Lung (tissue), 11 donors: ENCODE measurements at regions not wholly inside any gene's neighbourhood (a gene's known extent, or its start where the extent isn't known, plus 50 kb on each side); places are given as distances from the start of the nearest gene placed in this dataset.

ENCODE experiments used
- ATAC-seq: fragments of 200-7000 bp; cut with Tn5 transposase; one replicate; pipeline ENCODE4 v1.9.1; 2020; ENCODE audit warnings: moderate number of reproducible peaks; ENCODE audit not compliant: insufficient read depth, low FRiP score
- DNase-seq, 3 donors: peaks; one replicate each; pipeline ENCODE4 v3.0.0-alpha.2; 2013 to 2017
- H3K27ac ChIP-seq, 2 donors: one replicate each; pipeline ENCODE4 v1.5.1; 2013; ENCODE audit warnings: mild to moderate bottlenecking in 2 of 2, moderate library complexity in 2 of 2, control low read depth in 1 of 2, inconsistent platforms in 1 of 2, low read depth in 1 of 2, low read length in 1 of 2
- H3K27me3 ChIP-seq, 3 donors: one replicate each; pipeline ENCODE4 v1.5.1; 2013; ENCODE audit warnings: low read length in 2 of 3; ENCODE audit not compliant: control insufficient read depth in 3 of 3, insufficient read depth in 3 of 3
- H3K36me3 ChIP-seq, 4 donors: one replicate each; pipeline ENCODE4 v1.5.1; 2013; ENCODE audit warnings: low read length in 4 of 4, mild to moderate bottlenecking in 1 of 4, moderate library complexity in 1 of 4; ENCODE audit not compliant: control insufficient read depth in 4 of 4, insufficient read depth in 4 of 4
- H3K4me1 ChIP-seq, 5 donors: one replicate each; pipeline ENCODE4 v1.5.1; 2013; ENCODE audit warnings: low read length in 5 of 5, mild to moderate bottlenecking in 2 of 5, moderate library complexity in 1 of 5; ENCODE audit not compliant: control insufficient read depth in 5 of 5, insufficient read depth in 5 of 5
- H3K4me3 ChIP-seq: one replicate; pipeline ENCODE4 v1.5.1; 2013; ENCODE audit warnings: mild to moderate bottlenecking, control low read depth, moderate library complexity
- H3K9ac ChIP-seq, 2 donors: one replicate each; pipeline ENCODE4 v1.5.1; 2013; ENCODE audit warnings: low read length in 2 of 2, control low read depth in 1 of 2; ENCODE audit not compliant: insufficient read depth in 1 of 2
- H3K9me3 ChIP-seq, 4 donors: one replicate each; pipeline ENCODE4 v1.5.1; 2013; ENCODE audit warnings: low read length in 3 of 4, mild to moderate bottlenecking in 1 of 4, moderate library complexity in 1 of 4; ENCODE audit not compliant: control insufficient read depth in 4 of 4, insufficient read depth in 3 of 4
- CTCF ChIP-seq: IDR thresholded peaks from 2 replicates; pipeline ENCODE4 v1.5.1; 2012; ENCODE audit warnings: mild to moderate bottlenecking; ENCODE audit errors: control extremely low read depth, extremely low read depth
- WGBS, 2 donors: extraction: QIAGEN DNeasy Blood & Tissue Kit; methylation state at CpG; one replicate each; pipeline ENCODE4 v1.1.7; 2013; 5-methylcytosine and 5-hydroxymethylcytosine counted together
- donor health status: control.
- donor health status: control.
- donor health status: Bipolar disorder and iron deficiency.
- donor health status: healthy.
- donor health status: DM: yes; HTN: yes; CAD: no.

GRCh38 chr1:82844447-82844846 is 1043.7 kb downstream of the ADGRL2 start:
- no peaks in the 10 kb centered on the region for H3K36me3 ChIP-seq
- peaks cover 0 to under 1% (median 0%) of the 10 kb centered on the region in 5 donors for H3K4me1 ChIP-seq
- no peaks in the 10 kb centered on the region for H3K27me3 ChIP-seq
- ATAC-seq (no peak), DNase-seq (no peak)
- H3K4me3 ChIP-seq = no peak overlapping the region
- H3K27ac ChIP-seq = no peak overlapping the region
- no peaks in the 10 kb centered on the region for H3K9me3 ChIP-seq
- no peak for TF ChIP-seq CTCF
- WGBS, 2 donors = 92 to 95% methylated on average over 2 of the region's 2 CpGs
- no peak overlapping the region for H3K9ac ChIP-seq

GRCh38 chr1:82843876-82844275 is 1043.1 kb downstream of the ADGRL2 start:
- peaks cover 0 to 6% (median 0%) of the 10 kb centered on the region in 5 donors for H3K4me1 ChIP-seq
- ATAC-seq (no peak), DNase-seq (no peak)
- H3K9ac ChIP-seq = no peak overlapping the region
- no peaks in the 10 kb centered on the region for H3K27me3 ChIP-seq
- H3K36me3 ChIP-seq = no peaks in the 10 kb centered on the region
- no peak for TF ChIP-seq CTCF
- no peak overlapping the region for H3K4me3 ChIP-seq
- no peaks in the 10 kb centered on the region for H3K9me3 ChIP-seq
- H3K27ac ChIP-seq = no peak overlapping the region
- 96 to 97% methylated on average over 10 of the region's 10 CpGs for WGBS, 2 donors

DNA sequence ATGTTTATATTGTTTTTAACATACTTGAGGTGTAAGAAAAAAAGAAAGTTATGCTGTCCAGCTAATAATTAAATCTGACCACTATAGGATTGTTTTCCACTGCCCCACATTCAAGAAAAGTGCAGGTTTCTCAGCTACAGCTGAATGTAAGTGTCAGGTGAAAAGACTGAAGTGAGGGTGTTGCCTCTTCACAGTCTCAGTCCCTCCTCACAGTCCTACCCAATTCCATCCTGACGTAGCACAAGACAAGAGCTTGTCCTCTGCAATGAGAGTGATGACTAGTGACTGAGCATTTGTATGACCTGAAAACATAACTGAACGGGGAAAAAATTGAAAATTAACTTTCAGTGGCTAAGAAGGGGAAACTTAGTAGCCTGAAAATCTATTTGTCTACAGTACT is 1039.5 kb downstream of the ADGRL2 start:
- 31 to 65% methylated on average over 2 of the region's 2 CpGs for WGBS, 2 donors
- no peak for ATAC-seq
- no peaks in the 10 kb centered on the region for H3K36me3 ChIP-seq
- no peak overlapping the region for H3K27ac ChIP-seq
- no peaks in the 10 kb centered on the region for H3K27me3 ChIP-seq
- no peak for DNase-seq
- TF ChIP-seq CTCF = no peak
- no peak overlapping the region for H3K9ac ChIP-seq
- H3K4me3 ChIP-seq = no peak overlapping the region
- peaks cover 0 to 12% (median 8%) of the 10 kb centered on the region in 5 donors for H3K4me1 ChIP-seq
- no peaks in the 10 kb centered on the region for H3K9me3 ChIP-seq

DNA sequence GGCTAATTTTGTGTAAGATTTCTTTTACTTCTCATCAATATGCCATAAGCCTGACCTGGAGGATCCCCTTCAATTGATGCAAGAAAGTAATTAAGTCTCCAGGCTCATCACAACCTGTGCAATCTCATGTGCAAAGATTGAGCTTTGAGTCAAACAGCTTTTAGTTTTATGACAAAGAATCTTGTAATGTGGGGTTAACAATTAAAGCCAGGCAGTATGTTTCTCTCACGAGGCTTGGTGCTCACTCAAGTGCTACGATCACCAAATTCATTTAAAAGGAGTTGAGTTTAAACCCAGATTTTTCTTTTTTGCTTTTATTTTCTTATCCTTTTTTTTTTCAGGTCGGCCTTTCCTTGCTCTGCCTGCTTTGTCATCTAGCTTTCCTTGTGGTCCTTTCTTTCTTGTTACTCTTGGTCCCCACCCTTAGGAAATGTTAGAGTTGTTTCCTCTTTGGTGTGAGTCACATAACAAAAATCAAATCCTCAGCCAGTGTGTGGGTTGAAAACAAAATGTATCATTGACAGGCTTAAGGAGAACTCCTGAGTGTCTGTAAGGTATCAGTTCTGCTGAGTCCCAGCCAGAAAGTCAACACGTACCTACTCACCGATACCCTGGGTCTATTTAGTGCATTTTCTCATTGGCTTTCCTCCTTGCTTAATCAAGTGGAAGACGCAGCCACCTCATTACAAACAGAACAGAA is 1037.2 kb downstream of the ADGRL2 start:
- DNase-seq (no peak), ATAC-seq (no peak)
- no peak for TF ChIP-seq CTCF
- Histone ChIP-seq H3K9me3 (peaks cover 0 to 3% (median under 1%) of the 10 kb centered on the region in 4 donors), H3K4me3 (no peak overlapping the region), H3K9ac (no peak overlapping the region), H3K27ac (no peak overlapping the region), H3K4me1 (peaks cover 0 to 12% (median 8%) of the 10 kb centered on the region in 5 donors), H3K36me3 (no peaks in the 10 kb centered on the region), H3K27me3 (no peaks in the 10 kb centered on the region)
- WGBS, 2 donors = 84 to 88% methylated on average over 6 of the region's 6 CpGs
